SK-N-SH (cell line): ENCODE measurements at regions not wholly inside any gene's neighbourhood (a gene's known extent, or its start where the extent isn't known, plus 50 kb on each side); places are given as distances from the start of the nearest gene placed in this dataset.

Experiments used
- CTCF ChIA-PET: fragments of 300-600, 350-600 bp; formaldehyde crosslinking; extraction: SDS; loops from one replicate; lab custom pipeline; 2021; lab: Yijun Ruan, JAX
- POLR2A ChIA-PET: fragments of 350-600 bp; sonication (Branson Sonifier 250); formaldehyde crosslinking; extraction: SDS; loops from one replicate; lab custom pipeline; 2020; ENCODE audit warnings: antibody characterized with exemption, inconsistent platforms; lab: Yijun Ruan, JAX
- DNase-seq: peaks from one replicate; pipeline ENCODE4 v3.0.0; 2012
- H2AFZ ChIP-seq: fragments of 200-600 bp; sonication (generic); 2 replicates; pipeline ENCODE4 v1.8.1; 2016; ENCODE audit warnings: antibody characterized with exemption, mild to moderate bottlenecking, low read depth
- H3F3A ChIP-seq: fragments of 200-600 bp; sonication (generic); replicated peaks from 2 replicates; pipeline ENCODE3; 2016; ENCODE audit warnings: antibody characterized with exemption, mild to moderate bottlenecking; ENCODE audit not compliant: insufficient read depth
- H3K27ac ChIP-seq, 2 experiments: fragments of 200-500 bp in 1 of 2; fragments of 200-600 bp in 1 of 2; sonication (Bioruptor generic) in 1 of 2; sonication (generic), shearing (Covaris generic) in 1 of 2; 2 replicates each; pipeline versions ENCODE4 v1.5.1 to v1.6.1; 2014 to 2016; ENCODE audit warnings: low read depth in 2 of 2, inconsistent platforms in 1 of 2, low read length in 1 of 2, mild to moderate bottlenecking in 1 of 2, mixed read lengths in 1 of 2
- H3K27me3 ChIP-seq: fragments of 200-600 bp; sonication (generic), shearing (Covaris generic); 2 replicates; pipeline ENCODE4 v1.6.1; 2016; ENCODE audit warnings: mixed run types; ENCODE audit not compliant: insufficient read depth
- H3K36me3 ChIP-seq, 2 experiments: fragments of 200-500 bp in 1 of 2; fragments of 200-600 bp in 1 of 2; sonication (Bioruptor generic) in 1 of 2; sonication (generic) in 1 of 2; replicated peaks in 1 of 2; 2 replicates each; pipeline versions ENCODE3 to v1.5.1; 2014 to 2016; ENCODE audit warnings: low read length in 1 of 2, mild to moderate bottlenecking in 1 of 2; ENCODE audit not compliant: insufficient read depth in 2 of 2, control insufficient read depth in 1 of 2
- H3K4me1 ChIP-seq, 2 experiments: fragments of 200-500 bp in 1 of 2; fragments of 200-600 bp in 1 of 2; sonication (Bioruptor generic) in 1 of 2; sonication (generic), shearing (Covaris generic) in 1 of 2; 2 replicates each; pipeline versions ENCODE4 v1.5.1 to v1.6.1; 2014 to 2016; ENCODE audit warnings: low read depth in 1 of 2, low read length in 1 of 2, mixed run types in 1 of 2; ENCODE audit not compliant: insufficient read depth in 2 of 2, control insufficient read depth in 1 of 2
- H3K4me2 ChIP-seq: fragments of 200-600 bp; sonication (generic), shearing (Covaris generic); 2 replicates; pipeline ENCODE4 v1.6.1; 2017; ENCODE audit warnings: mixed run types
- H3K4me3 ChIP-seq, 2 experiments: fragments of 200-500 bp in 1 of 2; fragments of 200-600 bp in 1 of 2; sonication (Bioruptor generic) in 1 of 2; sonication (generic), shearing (Covaris generic) in 1 of 2; 2 replicates each; pipeline versions ENCODE4 v1.5.1 to v1.8.1; 2014 to 2016; ENCODE audit warnings: low read depth in 2 of 2, inconsistent platforms in 1 of 2, low read length in 1 of 2, mild to moderate bottlenecking in 1 of 2, mixed read lengths in 1 of 2, moderate library complexity in 1 of 2
- H3K79me2 ChIP-seq: fragments of 200-600 bp; sonication (generic); 2 replicates; pipeline ENCODE4 v1.8.1; 2017; ENCODE audit warnings: mild to moderate bottlenecking; ENCODE audit not compliant: insufficient read depth
- H3K9ac ChIP-seq: fragments of 200-600 bp; sonication (generic); 2 replicates; pipeline ENCODE4 v1.6.1; 2017; ENCODE audit warnings: mixed run types
- H3K9me2 ChIP-seq: fragments of 200-600 bp; sonication (generic); 2 replicates; pipeline ENCODE4 v1.6.1; 2017; ENCODE audit warnings: mixed run types
- H3K9me3 ChIP-seq: fragments of 200-600 bp; sonication (generic); 2 replicates; pipeline ENCODE4 v1.6.1; 2017; ENCODE audit warnings: mixed run types, mild to moderate bottlenecking, moderate library complexity
- H4K20me1 ChIP-seq: fragments of 200-600 bp; sonication (generic); 2 replicates; pipeline ENCODE4 v1.6.1; 2017; ENCODE audit warnings: mild to moderate bottlenecking, mixed run types; ENCODE audit not compliant: insufficient read depth
- ELF1 ChIP-seq: IDR thresholded peaks from 2 replicates; pipeline ENCODE4 v1.4.0; 2012
- IRF3 ChIP-seq: fragments of 150-350 bp; IDR thresholded peaks from 2 replicates; pipeline ENCODE4 v1.6.1; 2016; ENCODE audit warnings: mild to moderate bottlenecking, low read depth, low read length
- RCOR1 ChIP-seq: fragments of 150-350 bp; IDR thresholded peaks from 2 replicates; pipeline ENCODE4 v1.6.1; 2017; ENCODE audit warnings: antibody characterized with exemption, low read length
- SIN3A ChIP-seq: IDR thresholded peaks from 2 replicates; pipeline ENCODE4 v1.6.1; 2012; ENCODE audit warnings: low read depth, mild to moderate bottlenecking, low read length, moderate library complexity, borderline replicate concordance
- TCF12 ChIP-seq: IDR thresholded peaks from 2 replicates; pipeline ENCODE4 v1.4.0; 2012
- TEAD4 ChIP-seq: IDR thresholded peaks from 2 replicates; pipeline ENCODE4 v1.4.0; 2012; ENCODE audit warnings: mild to moderate bottlenecking, borderline replicate concordance; ENCODE audit not compliant: insufficient read depth
- WGBS: methylation state at CpG from one replicate; pipeline ENCODE4 v1.1.6; 2017; ENCODE audit warnings: low lambda C conversion rate; 5-methylcytosine and 5-hydroxymethylcytosine counted together
- TF ChIP-seq, protein P1 (sequence below): fragments of 150-350 bp; IDR thresholded peaks from 2 replicates; pipeline ENCODE4 v1.6.1; 2017; ENCODE audit warnings: antibody characterized with exemption, low read length, low read depth, borderline replicate concordance
- TF ChIP-seq, protein P2 (sequence below): IDR thresholded peaks from 2 replicates; pipeline ENCODE4 v1.4.0; 2012; ENCODE audit warnings: low read depth, borderline replicate concordance
- TF ChIP-seq, protein P3 (sequence below): fragments of 200-600 bp; sonication (generic); IDR thresholded peaks from 2 replicates; pipeline ENCODE4 v1.6.1; 2017; ENCODE audit warnings: antibody characterized with exemption, mild to moderate bottlenecking, moderate library complexity

DNA sequence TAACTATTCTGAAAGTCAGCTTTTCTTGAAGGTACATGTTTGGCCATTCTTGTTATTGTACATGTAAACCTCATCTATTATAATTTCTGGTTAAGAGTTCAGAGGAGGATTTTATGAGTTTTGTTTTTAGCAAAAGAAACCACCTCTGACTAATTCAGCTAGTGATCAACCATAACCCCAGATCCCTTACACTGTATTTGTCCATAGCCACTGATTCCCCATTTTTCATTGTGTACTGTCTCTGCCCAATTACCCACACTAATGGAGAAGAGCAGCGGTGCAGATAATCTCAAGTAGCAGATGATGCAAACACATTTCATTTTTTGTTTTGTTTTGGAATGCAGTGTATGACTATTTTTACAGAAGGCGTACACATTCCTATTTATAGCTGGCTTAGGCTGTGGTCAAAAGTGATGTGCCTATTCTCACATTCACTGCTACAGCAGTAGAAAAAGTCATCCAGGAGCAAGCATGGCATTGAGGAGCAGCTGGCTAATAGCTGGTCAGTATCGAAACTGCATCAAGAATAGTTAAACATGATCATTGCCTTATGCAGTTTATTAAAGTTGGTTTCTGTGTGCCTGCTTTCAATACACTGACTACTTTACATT lies 988.3 kb downstream of the DTWD2 start:
- Histone ChIP-seq H4K20me1 (no peaks in the 10 kb centered on the region), H3F3A (no peaks in the 10 kb centered on the region)
- no peak for TF ChIP-seq ELF1
- TF ChIP-seq, protein P1, sequence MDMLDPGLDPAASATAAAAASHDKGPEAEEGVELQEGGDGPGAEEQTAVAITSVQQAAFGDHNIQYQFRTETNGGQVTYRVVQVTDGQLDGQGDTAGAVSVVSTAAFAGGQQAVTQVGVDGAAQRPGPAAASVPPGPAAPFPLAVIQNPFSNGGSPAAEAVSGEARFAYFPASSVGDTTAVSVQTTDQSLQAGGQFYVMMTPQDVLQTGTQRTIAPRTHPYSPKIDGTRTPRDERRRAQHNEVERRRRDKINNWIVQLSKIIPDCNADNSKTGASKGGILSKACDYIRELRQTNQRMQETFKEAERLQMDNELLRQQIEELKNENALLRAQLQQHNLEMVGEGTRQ, result no peak
- TF ChIP-seq, all 33 proteins: peak for 0
- ChIA-PET POLR2A (no interaction called here), CTCF (no interaction called here)
- H2AFZ ChIP-seq, result no peak overlapping the region
- H3K4me3 ChIP-seq, result no peak overlapping the region
- WGBS, result 43% methylated on average over 3 of the region's 3 CpGs
- H3K9me3 ChIP-seq, result 0 out of 2 replicates have a peak, but pooled peaks cover under 1% of the 10 kb centered on the region
- H3K27me3 ChIP-seq, result no peaks in the 10 kb centered on the region
- no peaks in the 10 kb centered on the region for H3K4me1 ChIP-seq
- no peak overlapping the region for H3K9ac ChIP-seq
- H3K4me2 ChIP-seq, result no peak overlapping the region
- no peaks in the 10 kb centered on the region for H3K79me2 ChIP-seq
- no peak overlapping the region for H3K27ac ChIP-seq
- no peaks in the 10 kb centered on the region for H3K36me3 ChIP-seq
- no peak for DNase-seq
- no peaks in the 10 kb centered on the region for H3K9me2 ChIP-seq

- Histone ChIP-seq H3K27ac (no peak overlapping the region), H3K4me3 (no peak overlapping the region), H3K9ac (no peak overlapping the region), H3K4me2 (no peak overlapping the region), H2AFZ (no peak overlapping the region), H4K20me1 (no peaks in the 10 kb centered on the region), H3K4me1 (no peaks in the 10 kb centered on the region), H3K36me3 (no peaks in the 10 kb centered on the region), H3F3A (no peaks in the 10 kb centered on the region), H3K79me2 (no peaks in the 10 kb centered on the region), H3K27me3 (no peaks in the 10 kb centered on the region), H3K9me3 (no peaks in the 10 kb centered on the region), H3K9me2 (no peaks in the 10 kb centered on the region; the same call in 1 of the 2 replicates)
- TF ChIP-seq IRF3, result no peak
- no peak for TF ChIP-seq SIN3A
- TF ChIP-seq ELF1, result no peak
- TF ChIP-seq, protein P2, sequence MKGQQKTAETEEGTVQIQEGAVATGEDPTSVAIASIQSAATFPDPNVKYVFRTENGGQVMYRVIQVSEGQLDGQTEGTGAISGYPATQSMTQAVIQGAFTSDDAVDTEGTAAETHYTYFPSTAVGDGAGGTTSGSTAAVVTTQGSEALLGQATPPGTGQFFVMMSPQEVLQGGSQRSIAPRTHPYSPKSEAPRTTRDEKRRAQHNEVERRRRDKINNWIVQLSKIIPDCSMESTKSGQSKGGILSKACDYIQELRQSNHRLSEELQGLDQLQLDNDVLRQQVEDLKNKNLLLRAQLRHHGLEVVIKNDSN, result no peak
- TF ChIP-seq TCF12, result no peak
- TF ChIP-seq, protein P3, sequence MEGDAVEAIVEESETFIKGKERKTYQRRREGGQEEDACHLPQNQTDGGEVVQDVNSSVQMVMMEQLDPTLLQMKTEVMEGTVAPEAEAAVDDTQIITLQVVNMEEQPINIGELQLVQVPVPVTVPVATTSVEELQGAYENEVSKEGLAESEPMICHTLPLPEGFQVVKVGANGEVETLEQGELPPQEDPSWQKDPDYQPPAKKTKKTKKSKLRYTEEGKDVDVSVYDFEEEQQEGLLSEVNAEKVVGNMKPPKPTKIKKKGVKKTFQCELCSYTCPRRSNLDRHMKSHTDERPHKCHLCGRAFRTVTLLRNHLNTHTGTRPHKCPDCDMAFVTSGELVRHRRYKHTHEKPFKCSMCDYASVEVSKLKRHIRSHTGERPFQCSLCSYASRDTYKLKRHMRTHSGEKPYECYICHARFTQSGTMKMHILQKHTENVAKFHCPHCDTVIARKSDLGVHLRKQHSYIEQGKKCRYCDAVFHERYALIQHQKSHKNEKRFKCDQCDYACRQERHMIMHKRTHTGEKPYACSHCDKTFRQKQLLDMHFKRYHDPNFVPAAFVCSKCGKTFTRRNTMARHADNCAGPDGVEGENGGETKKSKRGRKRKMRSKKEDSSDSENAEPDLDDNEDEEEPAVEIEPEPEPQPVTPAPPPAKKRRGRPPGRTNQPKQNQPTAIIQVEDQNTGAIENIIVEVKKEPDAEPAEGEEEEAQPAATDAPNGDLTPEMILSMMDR, result no peak
- no peak for TF ChIP-seq RCOR1
- no peak for TF ChIP-seq TEAD4
- DNase-seq, result no peak
- CTCF ChIA-PET, result no interaction called here
- 9% methylated on average over 2 of the region's 2 CpGs for WGBS
- POLR2A ChIA-PET, result no interaction called here
Observed at GRCh38 chr5:117982691-117983090, 1005.7 kb downstream of the DTWD2 start.
